ENCODE measurements at regions not wholly inside any gene's neighbourhood (a gene's known extent, or its start where the extent isn't known, plus 50 kb on each side); places are given as distances from the start of the nearest gene placed in this dataset.

DNA sequence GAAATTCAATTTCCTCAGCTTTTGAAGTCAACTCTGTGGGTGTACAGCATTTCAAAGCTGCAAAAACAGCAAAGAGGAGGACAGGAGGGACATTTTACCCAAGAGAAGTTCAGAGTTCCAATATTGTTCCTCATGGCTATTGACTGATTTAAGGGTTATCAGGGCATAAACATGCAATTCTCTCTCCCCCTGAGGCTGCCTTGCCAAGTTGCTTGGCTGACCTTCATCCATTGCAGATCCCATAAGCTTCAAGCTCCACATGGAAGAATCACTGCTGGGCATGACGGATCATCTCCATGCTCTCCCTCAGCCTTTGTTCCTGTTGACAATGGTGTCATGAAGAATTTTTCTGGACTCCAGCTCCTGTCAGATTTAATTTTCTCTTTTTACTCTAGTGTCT, 115.2 kb upstream of the SERBP1 start:
- TF ChIP-seq, protein P1, sequence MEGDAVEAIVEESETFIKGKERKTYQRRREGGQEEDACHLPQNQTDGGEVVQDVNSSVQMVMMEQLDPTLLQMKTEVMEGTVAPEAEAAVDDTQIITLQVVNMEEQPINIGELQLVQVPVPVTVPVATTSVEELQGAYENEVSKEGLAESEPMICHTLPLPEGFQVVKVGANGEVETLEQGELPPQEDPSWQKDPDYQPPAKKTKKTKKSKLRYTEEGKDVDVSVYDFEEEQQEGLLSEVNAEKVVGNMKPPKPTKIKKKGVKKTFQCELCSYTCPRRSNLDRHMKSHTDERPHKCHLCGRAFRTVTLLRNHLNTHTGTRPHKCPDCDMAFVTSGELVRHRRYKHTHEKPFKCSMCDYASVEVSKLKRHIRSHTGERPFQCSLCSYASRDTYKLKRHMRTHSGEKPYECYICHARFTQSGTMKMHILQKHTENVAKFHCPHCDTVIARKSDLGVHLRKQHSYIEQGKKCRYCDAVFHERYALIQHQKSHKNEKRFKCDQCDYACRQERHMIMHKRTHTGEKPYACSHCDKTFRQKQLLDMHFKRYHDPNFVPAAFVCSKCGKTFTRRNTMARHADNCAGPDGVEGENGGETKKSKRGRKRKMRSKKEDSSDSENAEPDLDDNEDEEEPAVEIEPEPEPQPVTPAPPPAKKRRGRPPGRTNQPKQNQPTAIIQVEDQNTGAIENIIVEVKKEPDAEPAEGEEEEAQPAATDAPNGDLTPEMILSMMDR (IDR thresholded peaks at IDR 0.05) = no peak
- no peak for TF ChIP-seq POLR2A (IDR thresholded peaks at IDR 0.05)
